GM18511 (cell line): ENCODE measurements at regions not wholly inside any gene's neighbourhood (a gene's known extent, or its start where the extent isn't known, plus 50 kb on each side); places are given as distances from the start of the nearest gene placed in this dataset.
"Not testable (repeated sequence)": the region's sequence is repeated elsewhere in the genome, so short reads cannot be mapped to it uniquely, and the experiment has no call there.

ENCODE experiments used
- ATAC-seq: cut with Tn5 transposase; IDR thresholded peaks from one replicate; pipeline ENCODE4 v1.9.1; 2021; ENCODE audit warnings: mild to moderate bottlenecking, moderate library complexity; ENCODE audit not compliant: unreplicated experiment

GRCh38 chr12:83427586-83428136 lies 741.0 kb downstream of the TMTC2 start:
- not testable (repeated sequence) for ATAC-seq

GRCh38 chr12:83414981-83415380 lies 728.3 kb downstream of the TMTC2 start:
- ATAC-seq: no peak

DNA sequence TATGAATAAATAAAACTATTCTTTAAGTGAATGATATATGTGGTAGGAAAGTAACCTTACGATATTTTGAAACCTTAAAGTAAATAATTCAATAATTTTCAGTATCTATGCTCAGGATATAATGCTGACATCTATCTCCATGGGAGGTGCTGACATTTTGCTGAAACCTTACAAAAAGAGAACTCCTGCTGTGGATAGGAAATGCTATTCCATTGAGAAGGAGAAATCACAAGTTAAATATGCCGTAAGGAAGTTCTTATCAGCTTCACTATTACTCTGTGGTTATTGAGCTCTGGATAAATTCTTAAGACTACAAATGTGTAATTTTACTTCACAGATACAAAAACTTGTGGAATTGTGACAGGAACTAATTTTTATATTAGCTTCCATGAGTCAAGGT lies 722.1 kb downstream of the TMTC2 start:
- ATAC-seq: no peak

DNA sequence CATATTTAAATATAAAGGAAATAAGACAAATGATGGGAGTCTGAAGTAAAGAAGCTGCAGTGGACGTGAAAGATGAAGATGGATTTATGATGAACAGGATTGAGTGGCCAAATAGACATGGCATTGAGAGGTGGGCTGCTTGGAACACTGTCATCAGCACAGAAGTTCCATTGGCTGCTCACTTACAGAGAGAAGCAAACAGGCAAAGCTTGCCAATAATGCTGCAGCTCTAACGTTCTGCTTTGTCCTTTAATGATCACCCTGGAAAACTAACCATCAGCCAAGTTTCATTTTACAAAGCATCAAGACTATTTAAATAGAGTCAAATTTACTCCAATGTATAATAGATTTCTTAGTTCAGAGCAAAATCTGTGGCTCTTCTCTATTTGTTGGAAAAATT lies 721.4 kb downstream of the TMTC2 start:
- no peak for ATAC-seq

GRCh38 chr12:83404521-83404920 lies 717.8 kb downstream of the TMTC2 start:
- ATAC-seq: no peak

DNA sequence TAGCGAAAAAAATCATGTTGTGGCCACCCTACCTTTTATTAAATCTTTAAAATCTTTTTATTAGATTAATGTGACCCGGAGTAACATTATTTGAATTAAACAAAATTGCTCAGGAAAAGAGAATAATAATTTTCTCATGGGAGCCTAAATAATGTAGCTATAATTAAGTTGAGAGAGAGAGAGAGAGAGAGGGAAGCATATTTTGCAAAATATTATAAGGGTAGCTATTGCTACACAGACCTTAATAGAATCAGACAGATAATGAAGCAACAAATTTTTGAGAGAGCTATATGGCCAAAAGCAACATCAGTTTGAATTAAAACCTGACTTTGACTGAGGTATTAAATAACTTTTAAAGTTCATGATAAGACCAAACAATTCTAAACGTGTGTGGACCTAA lies 703.5 kb downstream of the TMTC2 start:
- ATAC-seq: no peak

- peak; percentile 86 for ATAC-seq
Measured at GRCh38 chr12:83389237-83389996, 702.7 kb downstream of the TMTC2 start.

DNA sequence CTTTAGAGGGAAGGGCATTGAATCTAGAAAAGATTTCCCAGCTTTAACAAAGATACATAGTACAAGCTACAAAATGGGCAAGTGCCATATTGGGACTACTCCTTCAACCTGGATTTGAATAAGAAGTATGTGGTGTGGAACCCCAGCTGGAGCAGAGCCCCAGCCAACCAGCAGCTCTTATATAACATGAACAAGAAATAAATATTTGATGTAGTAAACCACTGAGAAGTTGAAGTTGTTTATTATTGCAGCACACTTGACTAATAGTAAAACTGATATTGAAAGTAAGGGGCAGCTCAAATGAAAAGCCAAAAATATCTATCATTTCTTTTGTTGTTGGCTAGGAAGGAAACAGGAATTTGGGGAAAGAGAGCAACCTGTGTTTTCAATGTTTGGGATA lies 701.8 kb downstream of the TMTC2 start:
- ATAC-seq: peak; percentile 58

- no peak for ATAC-seq
Measured at GRCh38 chr12:83386527-83387264, 700.0 kb downstream of the TMTC2 start.

GRCh38 chr12:83378186-83378727 lies 691.6 kb downstream of the TMTC2 start:
- ATAC-seq: no peak

DNA sequence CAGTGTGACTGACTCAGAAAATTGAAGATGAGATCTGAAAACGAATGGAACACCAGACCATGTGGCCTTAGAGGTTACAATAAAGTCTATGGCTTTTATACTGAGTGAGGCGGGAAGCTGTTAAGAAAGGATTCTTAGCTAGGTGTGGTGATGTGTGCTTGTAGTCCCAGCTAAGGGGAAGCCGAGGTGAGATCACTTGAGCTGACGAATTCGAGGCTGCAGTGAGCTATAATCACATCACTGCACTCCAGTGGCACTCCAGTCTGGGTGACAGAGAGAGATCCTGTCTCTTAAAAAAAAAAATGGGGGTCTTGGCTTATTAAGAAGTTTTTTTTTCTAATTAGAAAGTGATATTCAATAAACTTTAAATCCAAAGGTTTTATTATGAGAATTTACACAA lies 678.6 kb downstream of the TMTC2 start:
- ATAC-seq: no peak

GRCh38 chr12:83361475-83361874 lies 674.8 kb downstream of the TMTC2 start:
- no peak for ATAC-seq

DNA sequence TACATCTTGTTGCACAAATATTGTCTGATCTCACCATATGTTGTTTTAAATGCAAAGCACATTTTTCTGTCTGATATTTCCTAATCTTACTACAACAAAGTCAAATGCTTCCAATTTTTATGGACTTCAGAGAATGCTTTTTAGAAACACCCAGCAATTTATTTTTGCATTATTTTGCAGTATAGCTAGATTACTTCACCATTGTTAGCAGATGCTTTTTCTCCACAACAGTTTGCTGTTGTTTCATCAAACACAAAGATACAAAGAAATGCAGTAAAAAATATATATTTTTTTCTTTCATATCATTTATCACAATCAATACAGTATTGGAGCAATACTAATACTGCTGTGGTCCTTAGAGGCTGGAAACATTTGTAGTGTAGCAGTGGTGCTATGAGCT lies 674.4 kb downstream of the TMTC2 start:
- ATAC-seq: no peak

DNA sequence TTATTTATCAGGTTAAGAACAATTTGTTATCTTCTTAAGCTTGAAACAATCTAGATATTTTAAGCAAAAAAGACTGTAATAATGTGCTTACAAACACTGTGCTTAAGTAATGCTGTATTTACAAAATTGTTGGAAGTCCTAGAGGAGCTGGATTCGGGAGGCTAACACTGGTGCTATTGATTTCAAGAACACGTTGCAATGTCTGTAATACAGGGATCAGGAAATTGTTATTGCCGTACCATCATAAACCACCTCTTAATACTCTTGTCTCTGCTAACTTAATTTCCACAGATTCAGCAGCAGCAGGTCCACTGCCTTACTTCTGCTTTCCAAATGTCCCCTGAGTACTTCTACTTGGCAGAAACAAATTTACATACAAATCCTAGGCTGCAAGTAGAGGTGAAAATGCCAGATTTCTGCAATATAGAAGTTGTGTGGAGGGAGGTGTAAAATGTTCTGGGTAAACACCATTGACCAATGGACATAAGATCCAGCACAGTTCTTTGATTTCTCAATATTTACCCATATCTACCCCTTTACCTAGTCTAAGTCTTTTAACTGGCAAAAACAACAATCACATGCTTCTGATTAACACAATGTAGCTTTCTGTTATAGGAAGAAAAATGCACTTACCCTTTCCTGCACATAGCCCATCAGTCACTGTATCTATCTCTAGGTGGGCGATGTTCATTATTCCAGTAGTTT lies 663.4 kb downstream of the TMTC2 start:
- no peak for ATAC-seq

- ATAC-seq: no peak
Measured at GRCh38 chr12:83346333-83346732, 659.6 kb downstream of the TMTC2 start.

- no peak for ATAC-seq
Measured at GRCh38 chr12:83343767-83344166, 657.1 kb downstream of the TMTC2 start.

DNA sequence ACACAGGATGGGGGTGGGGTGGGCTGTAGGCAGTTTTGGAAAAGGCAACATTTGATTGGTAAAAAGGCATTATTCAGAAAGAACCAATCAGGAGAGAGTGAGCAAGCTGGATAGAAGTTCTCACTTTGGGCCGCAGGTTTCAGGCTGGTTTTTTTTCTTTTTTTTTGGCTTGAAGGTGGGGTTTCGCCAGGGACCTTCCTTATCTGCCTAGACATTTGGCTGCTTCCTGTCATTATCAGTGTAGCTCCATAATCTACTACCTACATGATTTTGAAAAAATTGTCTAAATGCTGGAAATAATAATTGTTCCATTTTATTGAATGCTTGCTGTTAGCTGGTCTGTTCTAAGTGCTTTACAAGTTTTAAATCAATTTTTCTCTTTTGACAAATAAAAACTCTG lies 649.0 kb downstream of the TMTC2 start:
- ATAC-seq: no peak

DNA sequence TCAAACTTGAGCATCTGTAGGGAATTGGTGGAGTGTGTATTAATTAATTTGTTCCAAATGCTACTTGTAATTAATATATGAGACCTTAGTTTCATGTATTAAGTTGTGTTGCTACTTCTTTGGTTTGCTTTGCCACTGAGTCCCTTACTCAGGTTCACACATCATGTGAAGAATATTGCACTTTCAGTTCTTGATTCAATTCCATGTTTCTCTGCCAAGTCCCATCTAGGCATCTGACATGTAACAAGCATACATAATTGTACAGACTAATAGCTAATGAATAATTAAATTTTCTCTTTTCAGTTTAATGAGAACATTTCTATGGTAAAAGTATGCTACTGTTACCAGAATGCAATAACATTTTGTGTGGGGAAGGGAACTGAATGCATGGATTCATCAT lies 640.0 kb downstream of the TMTC2 start:
- no peak for ATAC-seq

DNA sequence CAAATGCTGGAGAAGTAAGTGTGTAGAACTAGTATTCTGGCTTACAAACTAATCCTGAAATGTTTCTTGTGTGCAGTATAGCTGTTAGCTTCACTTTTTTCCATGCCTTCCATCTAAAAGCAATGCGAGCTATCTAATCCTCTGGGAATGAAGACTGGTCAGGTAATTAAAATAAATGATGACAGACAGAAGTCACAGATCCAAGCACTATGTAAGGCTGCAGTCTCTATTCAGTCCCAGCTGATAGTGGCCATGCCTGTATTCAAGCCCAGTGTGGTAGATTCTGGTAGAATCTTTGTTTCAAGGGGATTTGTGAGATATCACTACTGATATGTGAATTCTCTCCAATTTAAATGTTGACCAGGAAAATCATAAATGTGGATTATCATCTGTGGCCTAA lies 637.2 kb downstream of the TMTC2 start:
- no peak for ATAC-seq

DNA sequence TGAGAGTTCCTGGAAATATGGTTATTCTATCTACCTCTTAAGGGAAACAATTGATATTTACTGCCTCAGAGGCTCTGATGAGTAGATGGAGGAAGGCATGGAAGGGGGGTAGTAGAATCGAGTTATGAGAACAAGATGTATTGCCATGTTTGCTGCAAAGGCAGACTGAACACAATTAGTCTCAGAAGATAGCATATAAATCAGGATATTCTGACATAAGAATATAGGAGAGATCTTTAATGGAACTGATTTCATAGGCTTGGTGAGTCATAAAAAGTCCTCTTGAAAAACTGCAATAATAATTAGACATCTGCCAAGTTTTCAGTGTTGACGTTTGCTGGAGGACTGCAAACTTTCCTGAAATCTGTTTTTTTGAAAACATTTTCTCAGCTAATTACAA lies 636.1 kb downstream of the TMTC2 start:
- ATAC-seq: no peak

GRCh38 chr12:83321971-83322370 lies 635.3 kb downstream of the TMTC2 start:
- ATAC-seq: no peak
